CD1c-positive myeloid dendritic cell (primary cell): ENCODE measurements at regions not wholly inside any gene's neighbourhood (a gene's known extent, or its start where the extent isn't known, plus 50 kb on each side); places are given as distances from the start of the nearest gene placed in this dataset.
A peak's percentile ranks its signal among the peaks of the same experiment; 100 is the strongest.

Experiments
- DNase-seq: peaks from one replicate; pipeline ENCODE4 v3.0.0-alpha.2; 2016; ENCODE audit errors: extremely low spot score

DNA sequence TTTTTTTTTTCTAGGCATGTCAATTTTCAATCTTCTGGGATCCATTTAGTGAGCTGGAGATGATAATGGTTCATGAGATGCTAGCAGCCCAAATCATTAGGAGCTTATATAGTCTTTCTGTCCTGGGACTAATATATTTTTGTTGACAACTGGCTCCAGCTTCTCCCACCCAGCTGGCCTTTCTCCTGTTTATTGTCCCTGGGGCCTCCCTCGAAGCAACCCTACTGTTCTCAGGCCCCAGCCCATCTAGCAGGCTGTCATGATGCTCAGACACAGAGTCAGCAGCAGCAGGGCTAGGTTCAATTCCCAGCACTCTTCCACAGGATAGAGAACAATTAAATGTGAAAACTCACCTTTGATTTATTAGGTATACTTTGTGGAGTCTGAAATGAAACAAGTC is 127.6 kb upstream of the MID1 start:
- no peak for DNase-seq

DNA sequence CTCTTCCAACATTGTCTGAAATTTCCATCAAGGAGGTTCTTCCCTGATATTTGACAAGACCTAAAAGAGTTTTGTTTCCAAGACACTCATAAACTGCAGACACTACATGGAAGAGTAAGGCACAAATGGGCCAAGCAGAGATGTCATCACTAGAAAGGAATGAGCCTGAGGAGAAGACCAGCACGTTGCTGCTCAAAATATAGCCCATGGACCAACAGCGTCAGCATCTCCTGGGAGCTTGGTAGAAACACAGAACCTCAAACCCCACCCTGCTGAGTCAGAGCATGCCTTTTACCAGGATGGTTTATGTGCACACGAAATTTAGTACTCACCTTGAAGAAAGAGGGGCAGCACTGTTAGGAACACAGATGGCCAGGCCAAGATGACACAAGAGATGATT is 128.7 kb upstream of the MID1 start:
- no peak for DNase-seq

DNA sequence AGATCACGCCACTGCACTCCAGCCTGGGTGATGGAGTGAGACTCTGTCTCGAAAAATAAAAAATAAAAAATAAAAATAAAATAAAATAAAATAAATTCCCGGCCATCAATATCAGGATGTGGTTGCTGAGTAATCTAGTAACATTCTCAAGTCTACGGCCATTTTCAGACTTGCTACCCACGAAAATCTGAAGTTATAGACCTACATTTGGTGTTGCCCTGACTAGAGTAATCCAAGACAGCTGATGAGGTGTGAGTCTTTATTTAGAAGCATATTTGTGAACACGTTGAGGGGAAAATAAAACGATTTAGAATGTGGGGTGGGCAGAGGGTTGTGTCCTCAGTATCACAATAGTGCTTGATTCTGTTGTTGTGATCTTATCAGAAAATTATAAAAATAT is 130.2 kb upstream of the MID1 start:
- DNase-seq: no peak

DNA sequence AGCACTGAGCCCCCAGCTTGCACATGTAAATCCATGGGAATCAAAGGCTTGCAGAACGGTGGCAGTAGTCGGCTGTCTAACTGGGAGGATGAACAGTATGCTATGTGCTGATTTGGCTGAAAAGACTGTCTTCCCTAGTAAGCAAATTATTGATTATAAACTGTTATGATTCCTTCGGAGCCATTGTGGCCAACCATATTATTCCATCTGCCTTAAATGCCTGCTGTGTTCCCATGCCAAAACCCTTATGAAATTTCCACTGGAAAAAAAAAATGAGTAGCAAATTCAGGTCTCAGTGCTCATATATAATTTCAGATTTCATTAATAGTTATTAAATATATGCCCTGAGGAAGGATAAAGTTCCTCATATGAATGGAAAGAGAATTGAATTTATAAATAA is 132.7 kb upstream of the MID1 start:
- no peak for DNase-seq

DNA sequence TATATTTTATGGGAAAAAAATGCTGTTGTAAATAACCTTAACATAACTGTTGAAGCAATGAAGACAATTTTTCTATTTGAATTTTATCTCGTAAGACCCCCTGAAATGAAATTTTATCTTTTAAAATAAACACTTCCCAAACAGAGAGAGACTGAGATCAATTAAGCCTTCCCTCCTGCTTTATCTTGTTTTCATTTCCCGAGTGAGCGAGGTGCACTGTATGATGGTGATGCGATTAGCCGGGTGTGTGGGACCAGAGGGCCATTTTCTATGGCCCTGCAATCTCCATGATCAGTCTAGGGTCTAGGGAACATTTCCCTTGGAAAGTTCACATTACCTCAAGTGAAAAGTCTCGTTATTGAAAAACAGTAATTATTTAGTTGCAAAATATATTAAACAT is 134.1 kb upstream of the MID1 start:
- no peak for DNase-seq

DNA sequence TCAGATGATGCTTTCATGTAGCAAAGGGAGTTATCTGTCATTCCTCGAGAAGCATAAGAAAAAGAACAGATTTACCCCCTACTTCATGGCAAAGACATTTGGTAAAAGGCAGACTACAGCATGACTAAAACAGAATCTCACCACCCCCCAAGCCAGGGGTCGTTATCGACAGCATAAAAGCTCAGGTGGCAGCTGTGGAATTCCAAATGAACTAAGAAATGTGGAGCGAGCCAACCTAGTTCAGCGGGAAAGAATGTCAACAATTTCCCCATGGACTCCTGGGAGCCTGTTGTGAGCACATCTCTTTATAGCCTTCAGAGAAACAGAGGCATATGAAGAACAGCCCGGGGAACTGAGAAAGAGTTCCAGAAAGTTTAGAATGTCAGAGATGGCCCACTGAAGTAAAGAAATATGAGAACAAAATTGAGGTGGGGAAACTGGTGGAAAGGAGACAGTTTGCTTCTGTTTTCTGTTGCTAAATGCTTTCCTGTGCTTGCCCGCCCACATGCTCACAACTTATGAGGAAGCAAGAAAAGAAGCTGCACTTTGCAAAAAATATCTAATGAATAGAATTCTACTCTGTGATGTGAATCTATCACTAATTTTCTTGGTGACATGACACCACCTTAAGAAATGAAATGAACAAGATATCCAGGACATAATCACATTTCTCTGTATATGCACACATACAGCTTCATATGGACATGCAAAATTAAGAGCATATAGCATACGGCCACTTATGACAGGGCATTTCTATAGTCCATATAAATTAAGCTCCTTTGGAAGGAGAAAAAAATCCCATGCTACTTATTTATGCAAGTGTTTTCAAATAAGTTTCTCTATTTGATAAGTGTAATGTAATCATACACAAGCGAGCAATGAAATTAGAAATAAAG is 135.3 kb upstream of the MID1 start:
- peak; percentile 55 for DNase-seq

DNA sequence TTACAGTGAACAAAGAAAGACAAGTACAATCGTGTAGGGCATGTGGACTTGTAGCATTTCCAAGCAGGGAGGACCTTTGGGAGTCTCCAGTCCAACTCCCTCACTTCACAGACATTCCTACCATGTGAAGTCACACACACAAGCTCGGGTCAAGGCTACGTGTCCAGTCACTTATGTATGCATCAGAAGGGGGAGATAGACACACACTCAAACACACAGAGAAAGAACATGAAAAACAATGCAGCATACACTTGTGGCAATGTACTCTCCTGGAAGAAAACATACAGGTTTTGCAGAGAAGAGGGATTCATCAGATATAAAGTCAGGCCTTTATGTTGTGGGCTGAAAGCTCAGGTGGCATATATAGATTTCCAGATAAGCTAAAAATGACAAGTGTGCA is 136.1 kb upstream of the MID1 start:
- DNase-seq: no peak

DNA sequence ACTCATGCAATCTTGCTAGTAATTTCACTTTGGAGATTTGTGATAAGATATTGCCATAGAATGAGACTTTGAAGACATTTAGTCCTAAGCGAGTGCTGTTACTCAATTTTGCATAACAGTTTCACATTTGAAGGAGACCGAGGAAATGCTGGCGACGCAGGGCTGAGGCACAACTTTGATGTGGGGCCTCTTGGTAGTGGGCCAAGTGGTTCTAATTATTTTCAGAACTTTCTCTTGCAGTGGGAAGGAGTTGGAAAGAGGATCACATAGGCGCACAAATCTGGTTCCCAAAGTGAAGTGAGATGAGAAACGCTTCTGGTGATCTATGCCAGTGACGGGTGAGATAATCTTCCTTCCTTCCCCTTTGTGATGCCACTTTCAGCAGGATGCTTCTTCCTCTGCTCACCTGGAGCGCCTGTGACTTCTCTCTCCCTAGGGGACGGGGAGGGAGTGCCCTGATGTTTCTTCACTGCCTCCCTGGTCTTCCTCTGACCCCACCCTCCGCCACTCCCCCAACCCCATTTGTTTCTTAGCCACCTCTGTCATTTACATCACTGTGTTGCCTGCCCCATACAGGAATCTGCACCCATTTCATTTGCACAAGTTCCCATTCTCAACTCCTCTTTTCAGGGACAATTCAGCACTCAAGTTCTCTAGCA is 138.9 kb upstream of the MID1 start:
- DNase-seq: no peak

DNA sequence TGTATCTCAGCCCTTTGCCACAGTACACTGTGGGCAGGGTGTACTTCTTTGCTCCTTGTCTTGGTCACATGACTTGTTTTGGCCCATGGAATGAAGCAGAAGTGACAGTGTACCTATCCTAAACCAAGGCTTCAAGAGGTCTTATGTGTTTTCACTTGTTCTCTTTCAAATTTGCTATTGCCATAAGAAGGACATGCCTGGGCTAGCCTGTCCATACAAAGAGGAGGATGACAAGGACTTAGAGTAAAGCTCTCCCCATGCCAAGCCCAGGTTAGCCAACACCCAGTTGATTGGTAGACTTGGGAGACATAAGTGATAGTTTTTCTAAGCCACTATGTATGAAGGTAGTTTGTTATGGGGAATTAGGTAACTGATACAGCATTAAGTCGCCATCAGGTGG is 141.1 kb upstream of the MID1 start:
- DNase-seq: no peak

DNA sequence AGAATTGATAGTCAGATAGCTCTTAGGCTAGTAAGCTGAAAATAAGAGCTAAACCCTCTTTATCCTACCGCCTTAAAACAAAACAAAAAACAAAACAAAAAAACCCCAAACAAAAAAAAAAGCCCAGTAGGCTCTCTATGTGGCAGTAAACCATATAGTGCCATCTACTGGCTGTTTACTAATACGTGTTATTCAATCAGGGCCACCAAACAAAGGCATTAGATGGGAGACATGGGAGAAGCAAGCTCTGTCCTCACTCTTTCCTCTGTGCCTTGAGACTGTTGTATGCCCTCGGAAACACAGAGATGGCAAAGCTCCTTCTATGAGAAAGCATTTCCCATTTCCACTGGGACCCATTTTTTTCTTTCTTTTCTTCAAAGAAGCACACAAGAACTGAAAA is 148.8 kb upstream of the MID1 start:
- peak; percentile 21 for DNase-seq

DNA sequence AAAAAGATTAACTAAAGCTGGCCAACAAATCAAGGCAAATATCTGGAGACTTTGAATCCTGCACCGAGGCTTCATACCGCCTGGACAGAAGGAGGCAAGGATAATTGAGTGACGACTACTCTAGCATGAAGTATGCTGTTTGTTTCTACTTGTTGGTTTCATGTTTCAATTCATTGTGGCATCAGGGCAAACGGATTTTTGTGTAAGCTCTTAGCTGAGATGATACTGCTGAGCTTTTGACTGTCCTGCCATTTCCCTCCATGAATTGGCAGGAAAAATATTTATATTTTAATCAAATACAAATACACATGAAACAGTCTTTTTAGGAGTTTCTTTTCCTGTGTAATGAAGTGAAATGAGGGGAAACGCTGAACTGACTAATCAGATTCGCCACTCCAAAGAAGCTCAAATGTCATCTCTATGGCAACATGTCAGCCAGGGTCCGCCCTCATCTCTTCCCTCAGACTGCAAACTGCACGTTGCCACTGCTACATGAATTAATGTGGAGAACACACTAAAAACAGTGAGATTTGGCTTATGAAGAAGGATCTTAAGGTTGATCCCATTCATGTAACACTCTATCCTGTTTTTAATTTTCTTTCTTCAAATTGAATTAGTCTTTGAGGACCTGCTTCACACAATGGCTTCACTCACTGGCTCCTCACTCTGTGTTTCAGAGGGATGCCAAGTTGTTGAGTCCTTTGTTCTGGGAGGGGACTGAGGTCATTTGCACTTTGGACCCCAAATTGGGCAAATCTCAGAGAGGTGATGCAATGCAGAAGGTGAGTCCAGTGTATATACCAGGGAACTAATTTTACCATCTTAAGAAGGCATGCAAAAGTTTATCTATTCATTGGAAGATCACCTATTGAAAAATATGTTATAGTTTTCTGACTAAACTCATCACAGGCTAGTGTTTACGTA is 149.6 kb upstream of the MID1 start:
- no peak for DNase-seq

DNA sequence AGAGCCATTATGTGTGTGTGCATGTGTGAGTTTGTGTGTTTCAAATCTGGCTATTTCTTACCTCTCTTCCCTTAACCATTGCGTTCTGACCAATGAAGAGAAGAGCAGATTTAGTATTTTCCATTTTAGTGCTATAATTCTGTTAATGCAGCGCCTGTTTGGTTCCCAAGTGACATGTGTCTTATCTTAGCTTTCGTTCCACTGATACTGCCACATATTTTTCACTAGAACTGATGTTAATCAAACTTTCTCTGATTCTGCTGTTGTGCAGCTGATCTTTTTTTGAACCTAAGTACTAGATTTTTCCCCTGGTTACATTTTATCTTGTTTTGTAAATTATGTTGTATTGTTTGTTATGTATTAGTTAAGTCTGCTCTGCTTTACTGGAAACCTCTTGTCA is 152.9 kb upstream of the MID1 start:
- DNase-seq: no peak

DNA sequence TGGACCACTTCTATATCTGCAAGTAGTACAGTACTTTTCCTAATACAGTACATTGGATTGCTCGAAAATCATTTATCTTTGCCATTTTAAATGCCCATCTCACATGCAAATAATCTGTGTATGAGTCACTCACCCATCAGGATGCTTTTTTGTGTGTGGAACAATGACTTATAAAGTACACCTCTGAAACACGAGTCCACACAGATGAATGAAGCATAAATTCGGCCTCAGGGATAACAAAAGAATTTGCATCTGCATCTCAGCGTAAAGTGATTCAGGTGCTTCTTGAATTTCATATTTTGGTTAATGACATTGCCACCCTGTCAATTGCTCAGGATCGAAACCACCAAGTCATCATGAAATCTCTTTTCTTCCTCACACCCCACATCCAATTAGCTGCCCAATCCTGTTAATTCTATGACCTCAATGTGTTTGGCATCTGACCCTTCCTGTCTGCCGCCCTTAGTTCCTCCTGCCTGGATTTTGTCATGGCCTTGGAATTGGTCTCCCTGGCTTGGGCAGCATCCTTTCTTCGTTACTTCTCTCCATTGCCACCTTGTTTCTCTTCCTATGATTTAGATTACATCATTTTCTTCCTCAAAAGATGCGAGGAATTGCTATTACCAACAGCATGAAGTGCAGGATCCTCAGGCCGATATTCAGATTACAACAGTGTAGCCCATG is 161.6 kb upstream of the MID1 start:
- DNase-seq: no peak

DNA sequence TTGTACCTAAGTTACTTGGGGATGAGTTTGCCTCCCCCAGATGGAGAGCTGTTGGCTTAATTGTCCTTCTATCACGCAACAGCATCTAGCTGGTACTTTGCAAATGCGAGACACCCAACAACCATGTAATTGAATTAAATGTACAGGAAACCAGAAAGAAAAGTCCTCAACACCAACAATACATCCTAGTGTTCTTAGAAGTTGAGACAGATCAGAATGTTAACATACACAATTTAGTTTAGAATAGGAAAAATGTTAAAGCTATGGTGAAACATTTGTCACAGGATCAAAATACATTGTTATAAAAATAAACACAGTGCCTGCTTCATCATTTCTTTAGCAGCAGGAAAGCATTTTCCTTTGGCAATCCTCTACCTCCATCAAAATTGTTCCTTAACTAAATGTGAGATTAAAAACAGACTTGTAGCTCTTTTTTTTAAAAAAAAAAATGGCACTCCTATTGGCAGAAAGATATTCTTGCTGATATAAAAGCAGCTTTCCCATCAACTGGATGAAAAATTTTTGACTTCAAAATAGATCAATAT is 163.1 kb upstream of the MID1 start:
- DNase-seq: no peak

DNA sequence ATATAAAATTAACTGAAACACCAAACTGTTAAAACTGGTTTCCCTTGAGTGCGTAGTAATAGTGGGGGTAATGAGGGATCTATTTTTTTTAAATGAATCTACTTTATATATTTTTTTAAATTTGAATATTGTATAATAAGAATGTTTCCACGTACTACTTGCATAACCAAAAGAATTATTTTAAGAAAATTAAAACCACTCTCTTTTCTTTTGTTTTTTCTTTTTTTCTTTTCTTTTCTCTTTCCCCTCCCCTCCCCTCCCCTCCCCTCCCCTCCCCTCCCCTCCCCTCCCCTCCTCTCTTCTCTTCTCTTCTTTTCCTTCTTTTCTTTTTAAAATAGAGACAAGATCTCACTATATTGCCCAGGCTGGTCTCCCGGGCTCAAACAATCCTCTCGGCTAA is 166.9 kb upstream of the MID1 start:
- no peak for DNase-seq

DNA sequence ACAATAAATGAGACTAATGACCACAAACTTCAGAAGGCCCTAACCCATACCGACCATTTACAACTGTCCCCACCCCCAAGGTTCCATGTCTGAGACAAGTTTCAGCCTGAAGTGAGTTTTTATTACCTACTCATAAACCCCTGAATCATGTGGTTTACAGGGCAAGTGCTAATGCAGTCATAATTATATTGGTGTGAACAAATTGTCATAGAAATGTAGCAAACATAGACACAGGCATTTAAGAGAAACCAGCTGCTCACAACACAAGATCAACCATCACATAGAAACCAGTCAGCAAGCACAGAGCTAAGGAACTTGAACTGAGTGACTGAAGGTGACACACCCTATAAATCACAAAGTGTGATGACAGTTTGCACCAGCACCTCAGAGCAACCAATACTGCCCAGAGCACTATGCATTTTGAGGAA is 173.8 kb upstream of the MID1 start:
- no peak for DNase-seq

DNA sequence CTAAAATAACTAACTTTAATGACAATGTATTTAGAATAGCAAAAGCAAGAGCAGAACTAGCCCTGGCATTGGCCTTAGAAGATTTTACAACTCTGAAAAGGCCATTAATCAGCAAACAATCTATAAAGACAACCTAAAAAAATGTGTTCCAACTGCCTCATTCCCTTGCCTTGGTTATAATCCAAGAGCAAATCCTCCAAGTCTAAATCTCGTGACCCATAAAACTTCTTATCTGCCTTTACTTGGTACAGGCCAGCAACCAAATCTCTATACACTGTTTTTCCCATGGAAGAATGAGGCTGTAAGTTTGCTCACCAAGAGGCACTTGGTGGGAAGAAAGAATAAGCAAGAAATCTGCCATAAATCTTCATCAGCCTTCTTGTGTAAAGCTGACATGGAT is 175.3 kb upstream of the MID1 start:
- no peak for DNase-seq

DNA sequence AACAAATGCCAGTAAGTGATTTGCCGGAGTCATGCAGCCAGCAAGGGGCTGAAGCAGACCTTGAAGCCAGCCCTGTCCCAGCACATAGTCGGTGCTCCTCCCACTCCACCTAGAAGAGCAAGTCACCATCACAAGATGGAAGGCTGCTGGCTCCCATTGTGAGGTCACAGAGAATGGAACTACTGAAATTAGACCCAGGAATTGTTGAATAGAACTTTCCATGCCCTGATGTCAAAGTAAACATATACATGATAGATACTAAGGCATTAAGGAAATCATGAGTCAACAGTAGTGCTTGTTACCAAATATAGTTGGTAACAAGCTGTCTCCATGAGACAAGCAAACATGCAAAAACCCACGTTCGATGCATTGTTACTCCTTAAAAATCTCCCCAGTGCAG is 177.1 kb upstream of the MID1 start:
- no peak for DNase-seq

DNA sequence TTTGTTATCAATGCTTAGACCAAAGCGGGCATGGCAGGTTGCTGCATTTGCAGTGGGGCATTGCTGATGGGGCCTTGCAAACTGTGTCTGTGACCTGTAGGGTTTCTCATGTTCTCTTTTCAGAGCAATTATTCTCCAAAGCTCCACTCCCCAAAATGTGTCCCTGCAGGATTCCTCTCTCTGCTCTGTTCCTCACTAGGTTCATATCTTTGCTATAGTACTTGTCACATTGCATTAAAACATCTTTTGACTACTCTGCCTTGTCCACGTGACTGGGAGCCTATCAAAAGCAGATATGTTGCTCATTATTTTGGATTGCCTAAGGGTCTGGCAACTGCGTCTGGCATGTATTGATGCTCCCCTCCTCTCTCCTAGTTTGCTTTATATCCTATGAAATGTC is 177.7 kb upstream of the MID1 start:
- no peak for DNase-seq

DNA sequence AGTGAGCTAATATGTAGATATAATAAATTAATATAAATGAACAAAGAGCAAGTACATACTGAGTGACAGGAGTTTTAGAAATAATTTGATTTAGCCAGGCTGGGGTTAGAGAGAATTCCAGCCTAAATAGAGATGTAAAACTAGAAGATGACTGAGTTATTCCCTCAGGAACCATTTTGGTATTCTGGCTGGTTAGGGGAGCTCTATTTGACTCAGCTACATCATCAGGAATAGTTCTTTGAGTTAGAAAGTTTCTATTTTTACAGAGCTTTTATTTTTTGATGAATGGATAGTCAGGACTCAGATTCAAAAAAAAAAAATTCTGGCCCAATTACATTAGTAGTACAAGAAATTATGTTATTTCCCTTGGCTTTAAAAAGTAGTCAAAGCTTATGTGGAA is 180.4 kb upstream of the MID1 start:
- DNase-seq: no peak

DNA sequence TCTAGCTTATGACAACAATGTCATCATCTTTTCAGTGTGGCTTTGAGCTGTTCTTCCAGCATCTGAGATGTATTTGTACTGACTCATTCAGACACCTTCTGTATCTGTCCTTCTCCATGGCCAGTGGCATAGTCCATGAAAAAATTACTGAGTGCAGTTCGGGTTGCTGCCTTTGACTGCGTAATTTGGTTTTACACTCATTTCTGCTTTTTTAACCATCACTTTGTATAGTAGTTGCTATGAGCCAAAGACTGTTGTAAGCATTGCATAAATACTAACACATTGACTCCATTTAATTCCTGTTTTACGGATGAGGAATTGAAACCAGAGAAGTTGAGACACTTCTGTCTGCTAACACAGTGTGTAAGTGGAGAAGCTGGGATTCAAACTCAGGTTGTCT is 190.7 kb upstream of the MID1 start:
- DNase-seq: peak; percentile 56

DNA sequence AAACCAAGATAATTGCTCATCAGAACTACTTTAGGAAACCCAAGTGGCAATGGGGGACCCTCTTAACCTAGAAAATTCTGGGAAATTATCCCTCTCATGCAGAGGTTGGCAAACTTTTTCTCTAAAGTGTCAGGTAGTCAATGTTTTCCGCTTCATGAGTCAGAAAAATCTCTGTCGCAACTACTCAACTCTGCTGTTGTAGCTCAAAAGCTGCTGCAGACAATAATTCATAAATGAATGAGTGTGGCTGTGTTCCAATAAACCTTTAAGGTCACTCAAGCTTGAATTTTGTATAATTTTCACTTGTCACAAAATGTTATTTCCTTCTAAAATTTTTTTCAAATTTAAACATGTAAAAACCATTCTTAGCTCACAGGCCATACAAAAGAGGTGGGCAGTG is 193.4 kb upstream of the MID1 start:
- DNase-seq: no peak
